HG03342 (cell line): ENCODE measurements at regions not wholly inside any gene's neighbourhood (a gene's known extent, or its start where the extent isn't known, plus 50 kb on each side); places are given as distances from the start of the nearest gene placed in this dataset.
"Not testable (repeated sequence)": the region's sequence is repeated elsewhere in the genome, so short reads cannot be mapped to it uniquely, and the experiment has no call there.

Experiments
- ATAC-seq: cut with Tn5 transposase; IDR thresholded peaks from one replicate; pipeline ENCODE4 v1.9.1; 2021; ENCODE audit warnings: mild to moderate bottlenecking, moderate library complexity; ENCODE audit not compliant: unreplicated experiment

DNA sequence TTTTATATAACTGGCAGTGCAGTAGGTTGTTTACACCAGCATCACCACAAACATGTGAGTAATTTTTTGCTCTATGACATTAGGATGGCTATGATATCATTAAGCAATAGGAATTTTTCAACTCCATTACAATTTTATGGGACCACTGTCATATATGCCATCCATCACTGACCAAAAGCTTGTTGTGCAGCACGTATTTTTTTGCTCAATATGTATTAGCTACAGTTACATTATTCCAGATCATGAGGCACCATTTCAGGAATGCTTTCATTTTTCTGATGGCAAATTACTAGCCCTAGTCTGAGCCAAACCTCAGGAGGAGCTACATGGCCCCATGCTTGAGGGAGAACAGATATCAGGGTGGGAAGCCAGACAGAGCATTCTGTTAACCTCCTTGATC is 56.8 kb upstream of the DCLK2 start:
- no peak for ATAC-seq

GRCh38 chr4:150023489-150023888 is 54.8 kb upstream of the DCLK2 start:
- no peak for ATAC-seq

- ATAC-seq: not testable (repeated sequence)
These were observed 51.3 kb upstream of the DCLK2 start for GRCh38 chr4:150026987-150027386.
